ENCODE measurements at regions not wholly inside any gene's neighbourhood (a gene's known extent, or its start where the extent isn't known, plus 50 kb on each side); places are given as distances from the start of the nearest gene placed in this dataset.

DNA sequence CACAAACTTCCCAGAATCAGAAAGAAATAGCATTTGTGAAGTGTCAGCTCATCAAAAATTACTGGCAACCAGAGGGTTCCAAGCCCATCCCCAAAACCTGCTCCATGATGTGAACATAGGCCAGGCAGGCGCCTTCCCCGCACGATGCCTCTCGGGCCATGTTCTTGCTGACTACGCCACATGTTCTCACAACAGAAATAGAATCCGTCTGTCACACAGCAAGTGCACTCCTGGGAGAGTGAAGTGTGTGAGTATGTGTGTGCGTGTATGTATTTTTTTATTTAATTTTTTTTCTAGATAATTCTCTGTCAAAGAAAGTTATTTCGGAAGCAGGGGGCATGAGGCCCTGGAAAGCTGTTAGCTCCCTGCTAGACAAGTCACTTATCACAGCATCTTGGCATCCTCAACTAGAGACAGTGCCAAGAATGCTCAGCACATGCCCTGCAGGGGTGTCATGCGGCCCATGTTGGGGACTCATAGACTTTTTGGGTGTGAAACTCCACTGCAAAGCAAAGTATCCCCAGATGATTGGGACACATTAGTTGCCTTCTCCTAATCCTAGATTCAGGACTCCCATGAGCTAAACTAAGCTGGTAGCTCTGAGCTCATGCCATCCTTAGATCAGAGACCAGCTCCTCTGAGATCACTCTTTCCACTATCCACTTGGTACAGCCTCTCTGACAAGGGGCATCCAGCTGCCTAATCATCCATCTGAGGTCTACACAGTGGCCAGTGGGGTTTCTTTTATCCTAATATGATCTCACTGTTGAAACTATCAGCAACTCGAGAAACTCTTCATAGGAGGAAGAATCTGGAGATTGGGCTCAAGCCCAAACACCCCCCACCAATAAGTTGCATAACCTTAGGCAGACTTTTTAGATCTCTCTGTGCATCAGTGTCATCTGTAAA, 53.2 kb upstream of the CYRIA start:
- in situ Hi-C loops (cut with MboI; ENCODE audit: low sequenced_read_pairs) = no loop called here

DNA sequence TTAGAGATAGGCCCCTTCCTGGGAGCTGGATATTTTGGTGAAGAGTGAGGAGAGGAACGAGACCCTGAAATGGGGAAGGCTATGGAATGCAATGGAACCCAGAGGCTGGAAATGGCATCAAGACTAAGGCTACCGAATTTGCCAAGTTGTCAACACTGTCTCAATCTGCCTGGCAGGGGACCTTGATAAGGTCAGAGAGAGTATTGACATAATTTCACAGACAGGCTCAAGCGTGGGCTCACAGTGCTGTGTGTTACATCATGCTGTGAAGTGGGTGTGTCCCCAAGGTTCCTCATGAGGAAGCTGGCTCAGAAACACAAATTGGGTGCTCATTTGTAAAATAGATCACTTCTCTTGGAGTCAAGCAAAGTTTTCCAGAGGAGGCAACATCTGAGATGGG, 51.8 kb upstream of the CYRIA start:
- in situ Hi-C loops (cut with MboI; ENCODE audit: low sequenced_read_pairs) = no loop called here

- in situ Hi-C loops (cut with MboI; ENCODE audit: low sequenced_read_pairs) = no loop called here
Measured at GRCh38 chr2:16716944-16717343, 51.3 kb upstream of the CYRIA start.

DNA sequence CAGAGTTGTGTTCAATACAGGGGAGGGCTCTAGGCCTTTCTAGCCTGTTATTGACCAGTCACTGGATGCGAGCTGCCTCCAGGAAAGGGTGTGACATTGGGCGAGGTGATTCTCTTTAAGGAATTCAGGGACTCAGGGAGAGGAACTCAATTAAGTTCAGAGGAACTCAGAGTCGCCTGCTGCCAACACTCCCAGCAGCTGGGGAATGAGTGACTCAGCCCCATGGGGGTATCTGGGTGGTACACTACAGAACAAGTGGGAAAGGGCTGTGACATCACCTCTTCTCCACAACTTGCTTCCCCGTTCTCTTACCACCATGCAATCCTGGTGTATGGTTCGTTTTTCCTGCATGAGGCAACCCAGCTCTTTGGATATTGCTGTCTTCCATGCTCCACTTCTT, 50.4 kb upstream of the CYRIA start:
- in situ Hi-C loops (cut with MboI; ENCODE audit: low sequenced_read_pairs) = no loop called here

Measured in HL-60/S4 treated with retinoic acid at 250 ng/mL for 4 days and 3 days (cell line).